ENCODE measurements at regions not wholly inside any gene's neighbourhood (a gene's known extent, or its start where the extent isn't known, plus 50 kb on each side); places are given as distances from the start of the nearest gene placed in this dataset.

- no peak for DNase-seq (ENCODE audit: low spot score)
Measured at GRCh38 chr13:103859952-103860351, 793.7 kb upstream of the SLC10A2 start.

GRCh38 chr13:103852036-103852435, 785.8 kb upstream of the SLC10A2 start:
- DNase-seq (ENCODE audit: low spot score), result no peak

GRCh38 chr13:103844471-103844870, 778.3 kb upstream of the SLC10A2 start:
- no peak for DNase-seq (ENCODE audit: low spot score)

- DNase-seq (ENCODE audit: low spot score), result no peak
Measured at GRCh38 chr13:103839460-103839859, 773.2 kb upstream of the SLC10A2 start.

- DNase-seq (ENCODE audit: low spot score), result no peak
Measured at GRCh38 chr13:103835052-103835451, 768.8 kb upstream of the SLC10A2 start.

- no peak for DNase-seq (ENCODE audit: low spot score)
Measured at GRCh38 chr13:103833294-103833852, 767.2 kb upstream of the SLC10A2 start.

GRCh38 chr13:103815619-103816018, 749.4 kb upstream of the SLC10A2 start:
- no peak for DNase-seq (ENCODE audit: low spot score)

GRCh38 chr13:103812971-103813370, 746.8 kb upstream of the SLC10A2 start:
- no peak for DNase-seq (ENCODE audit: low spot score)

- no peak for DNase-seq (ENCODE audit: low spot score)
Measured at GRCh38 chr13:103812558-103812957, 746.3 kb upstream of the SLC10A2 start.

- DNase-seq (ENCODE audit: low spot score), result no peak
Measured at GRCh38 chr13:103810026-103810425, 743.8 kb upstream of the SLC10A2 start.

GRCh38 chr13:103805771-103806170, 739.6 kb upstream of the SLC10A2 start:
- no peak for DNase-seq (ENCODE audit: low spot score)

- DNase-seq (ENCODE audit: low spot score), result no peak
Measured at GRCh38 chr13:103803349-103803748, 737.1 kb upstream of the SLC10A2 start.

- DNase-seq (ENCODE audit: low spot score), result no peak
Measured at GRCh38 chr13:103799028-103799427, 732.8 kb upstream of the SLC10A2 start.

GRCh38 chr13:103795892-103796478, 729.8 kb upstream of the SLC10A2 start:
- no peak for DNase-seq (ENCODE audit: low spot score)

- no peak for DNase-seq (ENCODE audit: low spot score)
Measured at GRCh38 chr13:103794526-103794925, 728.3 kb upstream of the SLC10A2 start.

- no peak for DNase-seq (ENCODE audit: low spot score)
Measured at GRCh38 chr13:103788061-103788652, 721.9 kb upstream of the SLC10A2 start.

GRCh38 chr13:103772576-103772975, 706.4 kb upstream of the SLC10A2 start:
- no peak for DNase-seq (ENCODE audit: low spot score)

GRCh38 chr13:103762523-103762922, 696.3 kb upstream of the SLC10A2 start:
- no peak for DNase-seq (ENCODE audit: low spot score)

GRCh38 chr13:103759361-103759760, 693.1 kb upstream of the SLC10A2 start:
- no peak for DNase-seq (ENCODE audit: low spot score)

GRCh38 chr13:103758222-103758621, 692.0 kb upstream of the SLC10A2 start:
- no peak for DNase-seq (ENCODE audit: low spot score)

- no peak for DNase-seq (ENCODE audit: low spot score)
Measured at GRCh38 chr13:103757361-103757760, 691.1 kb upstream of the SLC10A2 start.

GRCh38 chr13:103754783-103755182, 688.6 kb upstream of the SLC10A2 start:
- no peak for DNase-seq (ENCODE audit: low spot score)

GRCh38 chr13:103734837-103735236, 668.6 kb upstream of the SLC10A2 start:
- DNase-seq (ENCODE audit: low spot score), result no peak

GRCh38 chr13:103731959-103732358, 665.7 kb upstream of the SLC10A2 start:
- no peak for DNase-seq (ENCODE audit: low spot score)
